ENCODE measurements at regions not wholly inside any gene's neighbourhood (a gene's known extent, or its start where the extent isn't known, plus 50 kb on each side); places are given as distances from the start of the nearest gene placed in this dataset.

- TF ChIP-seq CTCF (IDR thresholded peaks at IDR 0.05) (no peak), POLR2A (IDR thresholded peaks at IDR 0.05) (no peak), POLR2AphosphoS5 (IDR thresholded peaks at IDR 0.05) (no peak)
Observed at GRCh38 chr1:82445132-82445531, 644.4 kb downstream of the ADGRL2 start.
